C4-2B (cell line): ENCODE measurements at regions not wholly inside any gene's neighbourhood (a gene's known extent, or its start where the extent isn't known, plus 50 kb on each side); places are given as distances from the start of the nearest gene placed in this dataset.
"Not testable (repeated sequence)": the region's sequence is repeated elsewhere in the genome, so short reads cannot be mapped to it uniquely, and the experiment has no call there.

Source experiments
- CTCF ChIP-seq: fragments of 450-650 bp; conservative IDR thresholded peaks from 2 replicates; pipeline ENCODE4 v1.5.1; 2017; ENCODE audit warnings: mild to moderate bottlenecking
- ZFX ChIP-seq: fragments of 450-650 bp; IDR thresholded peaks from 2 replicates; pipeline ENCODE4 v1.6.1; 2017

GRCh38 chr11:29142573-29142972 lies 874.3 kb downstream of the KCNA4 start:
- TF ChIP-seq CTCF, ZFX: not testable (repeated sequence)
